ENCODE measurements at regions not wholly inside any gene's neighbourhood (a gene's known extent, or its start where the extent isn't known, plus 50 kb on each side); places are given as distances from the start of the nearest gene placed in this dataset.

DNA sequence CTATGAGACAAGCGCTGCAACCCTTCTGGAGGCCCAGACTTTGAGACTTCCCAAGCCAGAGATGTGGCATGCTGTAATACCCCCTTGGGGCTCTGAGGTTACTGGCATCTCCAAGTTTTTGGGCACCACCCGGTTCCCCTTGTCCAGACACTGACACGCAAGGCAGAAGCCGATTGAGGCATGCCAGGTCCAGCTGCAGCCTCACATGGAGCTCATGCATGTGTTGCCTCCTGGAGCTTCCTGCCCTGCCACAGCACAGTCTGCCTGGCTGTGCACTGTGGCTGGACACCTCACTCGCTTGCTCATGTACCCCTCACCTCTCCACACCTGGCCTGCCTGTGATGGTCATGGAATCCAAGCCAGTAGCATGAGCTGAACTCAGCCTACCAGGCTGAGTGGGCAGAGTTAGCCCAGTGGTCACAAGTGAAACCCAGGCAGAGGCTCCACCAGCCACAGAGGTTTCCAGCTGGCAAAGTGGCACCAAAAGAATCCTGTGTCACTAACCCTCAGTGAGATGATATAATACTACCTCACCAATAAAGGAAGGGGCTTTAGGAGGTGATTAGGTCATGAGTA, 789.2 kb upstream of the INTU start:
- Histone ChIP-seq H3K9me3 (peaks cover 0 to 27% (median 14%) of the 10 kb centered on the region in 8 donors), H3K27ac (no peak overlapping the region), H3K36me3 (no peaks in the 10 kb centered on the region), H3K4me1 (no peaks in the 10 kb centered on the region), H3K27me3 (replicated peaks in 1 of 7) (no peaks in the 10 kb centered on the region), H3K4me3 (no peak overlapping the region)
- TF ChIP-seq POLR2AphosphoS5 (IDR thresholded peaks at IDR 0.05) (no peak), POLR2A (IDR thresholded peaks at IDR 0.05) (no peak)
- TF ChIP-seq, protein P1, sequence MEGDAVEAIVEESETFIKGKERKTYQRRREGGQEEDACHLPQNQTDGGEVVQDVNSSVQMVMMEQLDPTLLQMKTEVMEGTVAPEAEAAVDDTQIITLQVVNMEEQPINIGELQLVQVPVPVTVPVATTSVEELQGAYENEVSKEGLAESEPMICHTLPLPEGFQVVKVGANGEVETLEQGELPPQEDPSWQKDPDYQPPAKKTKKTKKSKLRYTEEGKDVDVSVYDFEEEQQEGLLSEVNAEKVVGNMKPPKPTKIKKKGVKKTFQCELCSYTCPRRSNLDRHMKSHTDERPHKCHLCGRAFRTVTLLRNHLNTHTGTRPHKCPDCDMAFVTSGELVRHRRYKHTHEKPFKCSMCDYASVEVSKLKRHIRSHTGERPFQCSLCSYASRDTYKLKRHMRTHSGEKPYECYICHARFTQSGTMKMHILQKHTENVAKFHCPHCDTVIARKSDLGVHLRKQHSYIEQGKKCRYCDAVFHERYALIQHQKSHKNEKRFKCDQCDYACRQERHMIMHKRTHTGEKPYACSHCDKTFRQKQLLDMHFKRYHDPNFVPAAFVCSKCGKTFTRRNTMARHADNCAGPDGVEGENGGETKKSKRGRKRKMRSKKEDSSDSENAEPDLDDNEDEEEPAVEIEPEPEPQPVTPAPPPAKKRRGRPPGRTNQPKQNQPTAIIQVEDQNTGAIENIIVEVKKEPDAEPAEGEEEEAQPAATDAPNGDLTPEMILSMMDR (IDR thresholded peaks at IDR 0.05 in 8 of 11, conservative IDR thresholded peaks at IDR 0.05 in 3 of 11): no peak
- WGBS, 5 donors: 63 to 97% (median 89%) methylated on average over 3 to 5 of the region's 5 CpGs
- no peak for DNase-seq
- intact Hi-C loops (cut with DNase I; ENCODE audit: low total_unique reads): no loop called here

DNA sequence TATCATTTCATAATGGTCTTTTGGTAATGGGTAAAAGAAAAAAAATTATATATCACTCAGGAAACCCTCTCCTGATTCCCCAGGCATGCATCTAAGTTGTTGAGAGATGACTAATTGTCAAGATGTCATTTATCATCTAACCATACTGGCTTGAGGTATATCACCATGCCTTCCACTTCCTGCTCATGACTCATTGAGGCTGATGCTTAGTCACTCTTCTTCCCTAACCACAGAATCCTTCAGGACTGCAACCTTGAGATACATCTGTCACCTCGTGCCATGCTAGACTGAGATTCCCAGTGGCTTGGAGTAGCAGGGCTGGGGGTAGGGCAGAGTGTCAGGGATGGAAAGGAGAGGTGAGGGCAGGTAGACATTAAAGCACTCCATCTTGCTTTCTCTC, 782.5 kb upstream of the INTU start:
- Histone ChIP-seq H3K4me1 (no peaks in the 10 kb centered on the region), H3K27ac (no peak overlapping the region), H3K36me3 (no peaks in the 10 kb centered on the region), H3K9me3 (peaks cover 0 to 7% (median 0%) of the 10 kb centered on the region in 8 donors), H3K27me3 (replicated peaks in 1 of 7) (no peaks in the 10 kb centered on the region), H3K4me3 (no peak overlapping the region)
- no peak for TF ChIP-seq POLR2AphosphoS5 (IDR thresholded peaks at IDR 0.05)
- no peak for TF ChIP-seq POLR2A (IDR thresholded peaks at IDR 0.05)
- TF ChIP-seq, protein P1 (IDR thresholded peaks at IDR 0.05 in 8 of 11, conservative IDR thresholded peaks at IDR 0.05 in 3 of 11): no peak
- no peak for DNase-seq
- intact Hi-C loops (cut with DNase I; ENCODE audit: low total_unique reads): no loop called here
- WGBS, 5 donors: 25 to 50% (median 45%) methylated on average over 1 of the region's 1 CpG

DNA sequence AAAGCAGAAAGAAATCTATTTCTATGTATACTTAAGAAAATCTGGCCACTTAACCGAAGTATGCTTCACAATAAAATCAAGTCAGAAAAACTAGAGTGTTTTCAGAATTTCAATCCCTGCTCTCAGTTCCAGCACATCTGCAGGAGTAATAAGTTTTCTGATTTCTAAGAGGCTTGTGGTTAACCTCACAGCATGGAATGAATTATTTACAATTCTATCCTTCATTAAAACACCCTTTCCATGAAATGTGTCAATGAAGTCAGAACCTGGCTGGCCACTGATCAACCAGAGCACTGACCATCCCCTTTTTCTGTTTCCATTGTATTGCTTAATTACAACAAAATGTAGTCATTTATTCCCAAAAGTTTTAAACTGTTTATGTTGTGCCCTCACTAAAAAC, 781.4 kb upstream of the INTU start:
- H3K4me3 ChIP-seq: no peak overlapping the region
- intact Hi-C loops (cut with DNase I; ENCODE audit: low total_unique reads): no loop called here
- H3K4me1 ChIP-seq: no peaks in the 10 kb centered on the region
- no peak for DNase-seq
- no peaks in the 10 kb centered on the region for H3K9me3 ChIP-seq
- H3K27me3 ChIP-seq (replicated peaks in 1 of 7): no peaks in the 10 kb centered on the region
- no peak for TF ChIP-seq POLR2AphosphoS5 (IDR thresholded peaks at IDR 0.05)
- TF ChIP-seq, protein P1 (IDR thresholded peaks at IDR 0.05 in 8 of 11, conservative IDR thresholded peaks at IDR 0.05 in 3 of 11): no peak
- no peak for TF ChIP-seq POLR2A (IDR thresholded peaks at IDR 0.05)
- H3K27ac ChIP-seq: no peak overlapping the region
- 75 to 98% (median 92%) methylated on average over 1 of the region's 1 CpG for WGBS, 5 donors
- no peaks in the 10 kb centered on the region for H3K36me3 ChIP-seq

DNA sequence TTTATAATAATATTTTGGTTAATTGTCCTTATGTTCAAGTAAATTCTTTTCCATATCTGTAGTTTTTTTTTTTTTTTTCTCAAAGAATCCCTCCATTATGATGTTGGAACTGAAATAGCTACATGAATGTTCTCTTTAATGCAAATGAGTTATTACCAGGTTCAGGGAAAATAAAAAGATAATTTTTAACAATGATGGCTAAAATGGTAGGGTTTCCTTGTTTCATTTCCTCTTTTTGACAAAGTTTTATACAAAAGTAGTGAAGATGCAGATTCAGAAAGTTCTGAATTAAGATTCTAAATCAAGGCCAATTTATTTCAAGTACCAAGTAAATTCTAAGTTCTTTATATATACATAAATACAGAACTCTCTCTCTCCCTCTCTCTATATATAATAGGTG, 779.0 kb upstream of the INTU start:
- intact Hi-C loops (cut with DNase I; ENCODE audit: low total_unique reads): no loop called here
- Histone ChIP-seq H3K27me3 (replicated peaks in 1 of 7) (no peaks in the 10 kb centered on the region), H3K9me3 (no peaks in the 10 kb centered on the region), H3K4me1 (no peaks in the 10 kb centered on the region), H3K36me3 (no peaks in the 10 kb centered on the region), H3K27ac (no peak overlapping the region), H3K4me3 (no peak overlapping the region)
- no peak for DNase-seq
- TF ChIP-seq POLR2AphosphoS5 (IDR thresholded peaks at IDR 0.05) (no peak), POLR2A (IDR thresholded peaks at IDR 0.05) (no peak)
- TF ChIP-seq, protein P1 (IDR thresholded peaks at IDR 0.05 in 8 of 11, conservative IDR thresholded peaks at IDR 0.05 in 3 of 11): no peak

Measured in spleen (tissue), 11 donors.